GM12891 (cell line): ENCODE measurements at regions not wholly inside any gene's neighbourhood (a gene's known extent, or its start where the extent isn't known, plus 50 kb on each side); places are given as distances from the start of the nearest gene placed in this dataset.

Experiments
- POLR2A ChIP-seq: IDR thresholded peaks from 2 replicates; pipeline ENCODE4 v1.6.1; 2011; ENCODE audit warnings: low read depth, low read length, control low read depth
- POLR2AphosphoS5 ChIP-seq: IDR thresholded peaks from 2 replicates; pipeline ENCODE4 v1.6.1; 2011; ENCODE audit warnings: low read depth, low read length, control low read depth
- SPI1 ChIP-seq: IDR thresholded peaks from 2 replicates; pipeline ENCODE4 v1.6.1; 2011; ENCODE audit warnings: low read depth, low read length, control low read depth
- TAF1 ChIP-seq: IDR thresholded peaks from 2 replicates; pipeline ENCODE4 v1.6.1; 2011; ENCODE audit warnings: low read depth, low read length, control low read depth

GRCh38 chr7:115600207-115600606 is 430.4 kb downstream of the TFEC start:
- TF ChIP-seq POLR2A, result no peak
- TF ChIP-seq POLR2AphosphoS5, result no peak
- no peak for TF ChIP-seq SPI1
- no peak for TF ChIP-seq TAF1
